Naive thymus-derived CD4-positive, alpha-beta T cell (primary cell): ENCODE measurements at regions not wholly inside any gene's neighbourhood (a gene's known extent, or its start where the extent isn't known, plus 50 kb on each side); places are given as distances from the start of the nearest gene placed in this dataset.

ENCODE experiments used
- ATAC-seq: fragments of 150-1000 bp; cut with Tn5 transposase; 2 replicates; pipeline ENCODE4 v1.10.0; 2021; ENCODE audit warnings: mild to moderate bottlenecking, moderate library complexity
- CTCF ChIA-PET: fragments of 350-600 bp; sonication (Branson Sonifier 250); formaldehyde crosslinking; loops from one replicate; lab custom pipeline; 2021; ENCODE audit warnings: antibody characterized with exemption; lab: Charles Lee
- POLR2A ChIA-PET: fragments of 350-600 bp; sonication (Branson Sonifier 250); formaldehyde crosslinking; loops from one replicate; lab custom pipeline; 2021; ENCODE audit warnings: antibody characterized with exemption, inconsistent platforms; lab: Charles Lee
- DNase-seq, 9 donors: peaks; one replicate each; pipeline versions ENCODE4 v3.0.0 to v3.0.0-alpha.2; 2020 to 2022; ENCODE audit warnings: mixed read lengths in 1 of 9
- H3K27ac ChIP-seq: one replicate; pipeline ENCODE4 v1.7.0; 2013; ENCODE audit warnings: mild to moderate bottlenecking, low read depth, low read length, moderate library complexity
- H3K27me3 ChIP-seq, 2 donors: one replicate each; pipeline ENCODE4 v1.7.0; 2013; ENCODE audit warnings: low read length in 2 of 2, mild to moderate bottlenecking in 2 of 2, moderate library complexity in 2 of 2; ENCODE audit not compliant: control insufficient read depth in 2 of 2, insufficient read depth in 2 of 2
- H3K36me3 ChIP-seq, 3 experiments: 1 replicate in 2 of 3; 2 replicates in 1 of 3; pipeline ENCODE4 v1.7.0; 2013; ENCODE audit warnings: low read length in 3 of 3, mild to moderate bottlenecking in 3 of 3, moderate library complexity in 1 of 3; ENCODE audit not compliant: insufficient read depth in 3 of 3, control insufficient read depth in 2 of 3
- H3K4me1 ChIP-seq, 2 donors: one replicate each; pipeline ENCODE4 v1.7.0; 2013; ENCODE audit warnings: low read length in 2 of 2, mild to moderate bottlenecking in 2 of 2, moderate library complexity in 1 of 2; ENCODE audit not compliant: control insufficient read depth in 2 of 2, insufficient read depth in 2 of 2
- H3K4me3 ChIP-seq: 2 replicates; pipeline ENCODE4 v1.7.0; 2013; ENCODE audit warnings: mild to moderate bottlenecking, low read length
- H3K9me3 ChIP-seq, 3 experiments: 1 replicate in 2 of 3; 2 replicates in 1 of 3; pipeline ENCODE4 v1.7.0; 2013; ENCODE audit warnings: low read length in 3 of 3; ENCODE audit not compliant: control insufficient read depth in 2 of 3
- H3K27ac Mint-ChIP-seq, 9 donors: one replicate each; pipeline ENCODE4 v1.8.0; 2020 to 2022; ENCODE audit warnings: mixed read lengths in 9 of 9, mild to moderate bottlenecking in 8 of 9, moderate library complexity in 5 of 9, inconsistent platforms in 2 of 9
- H3K27me3 Mint-ChIP-seq, 5 donors: one replicate each; pipeline ENCODE4 v1.8.0; 2021 to 2022; ENCODE audit warnings: mixed read lengths in 5 of 5, mild to moderate bottlenecking in 1 of 5
- H3K36me3 Mint-ChIP-seq, 5 donors: one replicate each; pipeline ENCODE4 v1.8.0; 2020 to 2022; ENCODE audit warnings: mixed read lengths in 5 of 5, mild to moderate bottlenecking in 3 of 5, inconsistent platforms in 1 of 5
- H3K4me1 Mint-ChIP-seq, 7 donors: one replicate each; pipeline ENCODE4 v1.8.0; 2020 to 2022; ENCODE audit warnings: mixed read lengths in 7 of 7, mild to moderate bottlenecking in 3 of 7, inconsistent platforms in 1 of 7
- H3K4me3 Mint-ChIP-seq, 10 donors: one replicate each; pipeline ENCODE4 v1.8.0; 2020 to 2022; ENCODE audit warnings: mild to moderate bottlenecking in 10 of 10, mixed read lengths in 10 of 10, moderate library complexity in 6 of 10, inconsistent platforms in 2 of 10
- H3K9me3 Mint-ChIP-seq, 11 donors: one replicate each; pipeline ENCODE4 v1.8.0; 2020 to 2022; ENCODE audit warnings: mixed read lengths in 11 of 11, mild to moderate bottlenecking in 4 of 11, inconsistent platforms in 1 of 11, moderate library complexity in 1 of 11
- intact Hi-C, 2 donors: fragments of 100-400 bp; cut with micrococcal nuclease; formaldehyde crosslinking; loops; one replicate each; pipeline ENCODE4 v1.15.1; 2023

- DNase-seq (no peak), ATAC-seq (no peak)
- H3K9me3 Mint-ChIP-seq, result peaks cover 0 to 22% (median 3%) of the 10 kb centered on the region in 11 donors
- ChIA-PET CTCF (no interaction called here), POLR2A (no interaction called here)
- no peak overlapping the region for H3K27ac Mint-ChIP-seq
- no peaks in the 10 kb centered on the region for H3K27me3 ChIP-seq
- H3K4me1 Mint-ChIP-seq, result peaks cover 0 to 3% (median 0%) of the 10 kb centered on the region in 7 donors
- H3K4me3 Mint-ChIP-seq, result no peak overlapping the region
- no peaks in the 10 kb centered on the region for H3K9me3 ChIP-seq
- no peak overlapping the region for H3K4me3 ChIP-seq
- H3K27ac ChIP-seq, result no peak overlapping the region
- H3K36me3 Mint-ChIP-seq, result peaks cover 0 to 16% (median 0%) of the 10 kb centered on the region in 5 donors
- no peaks in the 10 kb centered on the region for H3K36me3 ChIP-seq
- H3K27me3 Mint-ChIP-seq, result peaks cover 11 to 24% (median 22%) of the 10 kb centered on the region in 5 donors
- no peaks in the 10 kb centered on the region for H3K4me1 ChIP-seq
- intact Hi-C loops, result no loop called here
Measured at GRCh38 chr6:105664931-105665330, 262.0 kb upstream of the PREP start.

- H3K4me3 Mint-ChIP-seq, result no peak overlapping the region
- DNase-seq (no peak), ATAC-seq (no peak)
- Histone ChIP-seq H3K4me3 (no peak overlapping the region), H3K36me3 (no peaks in the 10 kb centered on the region), H3K4me1 (peaks cover 0 to 53% of the 10 kb centered on the region in 2 donors), H3K27ac (no peak overlapping the region), H3K27me3 (no peaks in the 10 kb centered on the region), H3K9me3 (no peaks in the 10 kb centered on the region)
- intact Hi-C loops, result no loop called here
- H3K36me3 Mint-ChIP-seq, result peaks cover 0 to 41% (median 0%) of the 10 kb centered on the region in 5 donors
- no peak overlapping the region for H3K27ac Mint-ChIP-seq
- peaks cover 0 to 22% (median 0%) of the 10 kb centered on the region in 5 donors for H3K27me3 Mint-ChIP-seq
- peaks cover 23 to 48% (median 34%) of the 10 kb centered on the region in 7 donors for H3K4me1 Mint-ChIP-seq
- ChIA-PET CTCF (no interaction called here), POLR2A (no interaction called here)
- peaks cover 0 to 20% (median 0%) of the 10 kb centered on the region in 11 donors for H3K9me3 Mint-ChIP-seq
Measured at GRCh38 chr6:105651969-105652368, 249.1 kb upstream of the PREP start.

- peak in 5 of 9 donors; percentile 3 to 47 (median 9) for DNase-seq
- Mint-ChIP-seq H3K4me3 (peak overlapping the region in 7 of 10 donors; percentile 14 to 59 (median 44)), H3K27ac (peak overlapping the region in 8 of 9 donors; percentile 2 to 60 (median 19)), H3K9me3 (peaks cover 0 to 5% (median 0%) of the 10 kb centered on the region in 11 donors), H3K36me3 (peaks cover 0 to 27% (median 0%) of the 10 kb centered on the region in 5 donors), H3K27me3 (peaks cover 0 to 19% (median 0%) of the 10 kb centered on the region in 5 donors), H3K4me1 (peaks cover 27 to 63% (median 40%) of the 10 kb centered on the region in 7 donors)
- H3K9me3 ChIP-seq, result no peaks in the 10 kb centered on the region
- no peaks in the 10 kb centered on the region for H3K27me3 ChIP-seq
- no peak for ATAC-seq
- POLR2A ChIA-PET, result no interaction called here
- no peak overlapping the region for H3K4me3 ChIP-seq
- H3K4me1 ChIP-seq, result peaks cover 0 to 67% of the 10 kb centered on the region in 2 donors
- no peak overlapping the region for H3K27ac ChIP-seq
- no peaks in the 10 kb centered on the region for H3K36me3 ChIP-seq
- intact Hi-C loops, result no loop called here
- CTCF ChIA-PET, result interaction anchor here (0.7 kb wide), 1 partner anchor 571 kb away, joined by 4 read pairs; no protein-coding TSS in a partner anchor
Measured at GRCh38 chr6:105650347-105650746, 247.5 kb upstream of the PREP start.

DNA sequence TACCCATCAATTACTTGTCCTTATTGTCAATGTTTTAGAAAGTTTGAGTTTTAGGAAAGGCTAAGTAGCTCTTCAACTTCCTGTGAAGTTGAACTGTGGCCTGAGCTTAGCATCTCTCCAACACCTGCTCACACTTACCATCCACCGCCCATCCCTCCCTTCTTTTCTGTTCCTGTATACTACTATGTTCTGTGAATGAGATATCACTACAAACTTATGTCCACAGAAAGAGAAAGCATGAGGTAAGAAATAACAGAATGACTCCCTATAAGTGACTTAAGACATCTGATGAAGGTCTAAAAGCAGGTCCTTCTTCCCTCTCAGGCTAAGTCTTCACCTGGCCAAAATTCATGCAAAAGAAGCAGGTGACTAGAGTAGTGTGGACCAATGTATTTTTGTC is 246.3 kb upstream of the PREP start:
- Mint-ChIP-seq H3K4me1 (peaks cover 33 to 72% (median 47%) of the 10 kb centered on the region in 7 donors), H3K4me3 (peak overlapping the region in 2 of 10 donors; percentile 0 to 66), H3K27ac (peak overlapping the region in 2 of 9 donors; percentile 34 to 78), H3K36me3 (peaks cover 0 to 28% (median 0%) of the 10 kb centered on the region in 5 donors), H3K9me3 (peaks cover 0 to 4% (median 0%) of the 10 kb centered on the region in 11 donors), H3K27me3 (peaks cover 0 to 17% (median 0%) of the 10 kb centered on the region in 5 donors)
- no peak overlapping the region for H3K4me3 ChIP-seq
- H3K36me3 ChIP-seq, result no peaks in the 10 kb centered on the region
- no peak for DNase-seq
- H3K27me3 ChIP-seq, result no peaks in the 10 kb centered on the region
- H3K4me1 ChIP-seq, result peaks cover 0 to 78% of the 10 kb centered on the region in 2 donors
- CTCF ChIA-PET, result no interaction called here
- POLR2A ChIA-PET, result no interaction called here
- H3K9me3 ChIP-seq, result no peaks in the 10 kb centered on the region
- ATAC-seq, result no peak
- intact Hi-C loops, result loop anchor here in 1 of 2 donors (5.0 to 10.0 kb wide), 2 partner anchors 143 to 546 kb away; no protein-coding TSS in a partner anchor
- H3K27ac ChIP-seq, result no peak overlapping the region

DNA sequence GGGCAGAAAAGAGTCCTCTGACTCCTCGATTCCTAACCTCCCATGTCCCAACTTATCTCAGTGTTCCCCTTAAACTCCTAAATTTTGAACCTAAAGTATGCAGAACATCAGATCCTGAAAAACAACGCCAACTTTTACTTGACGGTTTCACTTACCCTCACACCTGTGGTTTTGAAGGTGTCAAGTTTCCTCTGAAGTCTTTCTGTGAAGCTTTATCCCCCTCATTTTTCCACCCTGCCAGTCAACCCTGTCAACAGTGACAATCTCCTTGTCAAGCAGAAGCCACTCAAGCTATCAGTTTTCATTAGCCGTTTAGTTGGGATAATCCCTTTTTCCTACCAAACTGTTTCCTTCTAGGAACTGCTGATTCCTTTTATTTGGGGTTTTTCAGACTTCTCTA is 245.4 kb upstream of the PREP start:
- CTCF ChIA-PET, result no interaction called here
- Histone ChIP-seq H3K27ac (no peak overlapping the region), H3K27me3 (no peaks in the 10 kb centered on the region), H3K4me1 (peaks cover 0 to 86% of the 10 kb centered on the region in 2 donors), H3K4me3 (no peak overlapping the region), H3K36me3 (no peaks in the 10 kb centered on the region), H3K9me3 (no peaks in the 10 kb centered on the region)
- Mint-ChIP-seq H3K27me3 (peaks cover 0 to 13% (median 0%) of the 10 kb centered on the region in 5 donors), H3K4me1 (peaks cover 33 to 78% (median 49%) of the 10 kb centered on the region in 7 donors), H3K4me3 (peak overlapping the region in 3 of 10 donors; percentile 4 to 42 (median 32)), H3K27ac (peak overlapping the region in 5 of 9 donors; percentile 5 to 73 (median 34)), H3K36me3 (peaks cover 0 to 26% (median 0%) of the 10 kb centered on the region in 5 donors), H3K9me3 (peaks cover 0 to 2% (median 0%) of the 10 kb centered on the region in 11 donors)
- intact Hi-C loops, result loop anchor here in 1 of 2 donors (5.0 to 10.0 kb wide), 2 partner anchors 144 to 547 kb away; no protein-coding TSS in a partner anchor
- POLR2A ChIA-PET, result no interaction called here
- ATAC-seq (no peak), DNase-seq (no peak)

DNA sequence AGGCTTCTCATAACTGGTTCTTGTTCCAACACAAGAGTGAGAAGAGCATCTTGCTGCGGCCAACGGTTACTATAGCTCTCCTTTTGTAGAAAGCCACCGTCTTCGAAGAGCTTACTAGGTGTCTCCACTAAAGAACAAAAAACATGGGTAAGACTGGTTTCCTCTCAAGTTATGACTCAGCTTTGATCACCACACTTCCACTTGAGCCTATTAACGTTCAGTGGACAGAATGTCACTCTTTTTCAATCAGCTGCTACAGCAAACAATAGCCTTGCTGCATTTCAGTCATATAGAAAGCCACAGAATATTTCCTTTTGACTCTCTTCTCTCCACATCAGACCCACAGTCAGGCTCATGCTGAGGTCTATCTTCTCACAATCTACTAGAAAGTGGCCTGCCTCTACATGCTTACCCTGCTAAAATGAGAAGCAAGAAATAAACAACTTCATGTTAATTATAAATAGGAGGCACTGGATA is 243.5 kb upstream of the PREP start:
- Histone ChIP-seq H3K36me3 (no peaks in the 10 kb centered on the region), H3K4me1 (peaks cover 0 to 79% of the 10 kb centered on the region in 2 donors), H3K4me3 (no peak overlapping the region), H3K27ac (no peak overlapping the region), H3K27me3 (no peaks in the 10 kb centered on the region), H3K9me3 (no peaks in the 10 kb centered on the region)
- Mint-ChIP-seq H3K4me1 (peaks cover 30 to 80% (median 44%) of the 10 kb centered on the region in 7 donors), H3K36me3 (peaks cover 0 to 30% (median 0%) of the 10 kb centered on the region in 5 donors), H3K9me3 (peaks cover 0 to 13% (median 0%) of the 10 kb centered on the region in 11 donors), H3K27me3 (peaks cover 0 to 5% (median 0%) of the 10 kb centered on the region in 5 donors), H3K4me3 (peak overlapping the region in 1 of 10 donors; percentile 41), H3K27ac (peak overlapping the region in 2 of 9 donors; percentile 12 to 83)
- DNase-seq (peak in 1 of 9 donors; percentile 36), ATAC-seq (peak; percentile 81)
- intact Hi-C loops, result loop anchor here in 1 of 2 donors (1.0 to 10.0 kb wide), 15 partner anchors 46 to 874 kb away; partner anchors contain the start of genes ATG5, PRDM1 and PREP
- ChIA-PET POLR2A (no interaction called here), CTCF (no interaction called here)
